Brain pericyte (primary cell): ENCODE measurements at regions not wholly inside any gene's neighbourhood (a gene's known extent, or its start where the extent isn't known, plus 50 kb on each side); places are given as distances from the start of the nearest gene placed in this dataset.

Experiments used
- DNase-seq: peaks from one replicate; pipeline ENCODE4 v3.0.0-alpha.2; 2012; ENCODE audit warnings: low read depth, low spot score

GRCh38 chr5:3948838-3949237, 353.2 kb downstream of the IRX1 start:
- DNase-seq: no peak

- no peak for DNase-seq
These were observed 358.6 kb downstream of the IRX1 start for GRCh38 chr5:3954199-3954598.

- no peak for DNase-seq
These were observed 359.0 kb downstream of the IRX1 start for GRCh38 chr5:3954633-3955032.

- DNase-seq: no peak
These were observed 362.0 kb downstream of the IRX1 start for GRCh38 chr5:3957658-3958057.

- DNase-seq: no peak
These were observed 362.8 kb downstream of the IRX1 start for GRCh38 chr5:3958389-3958788.

- no peak for DNase-seq
These were observed 366.5 kb downstream of the IRX1 start for GRCh38 chr5:3962113-3962512.

GRCh38 chr5:3963652-3964051, 368.0 kb downstream of the IRX1 start:
- no peak for DNase-seq

GRCh38 chr5:3980156-3980555, 384.5 kb downstream of the IRX1 start:
- no peak for DNase-seq

GRCh38 chr5:3987867-3988266, 392.2 kb downstream of the IRX1 start:
- DNase-seq: no peak

- DNase-seq: no peak
These were observed 398.3 kb downstream of the IRX1 start for GRCh38 chr5:3993856-3994473.

- DNase-seq: no peak
These were observed 399.0 kb downstream of the IRX1 start for GRCh38 chr5:3994628-3995027.

GRCh38 chr5:3995954-3996619, 400.5 kb downstream of the IRX1 start:
- DNase-seq: no peak

- no peak for DNase-seq
These were observed 401.2 kb downstream of the IRX1 start for GRCh38 chr5:3996707-3997336.

- DNase-seq: no peak
These were observed 402.0 kb downstream of the IRX1 start for GRCh38 chr5:3997670-3998069.

GRCh38 chr5:3999929-4000328, 404.3 kb downstream of the IRX1 start:
- DNase-seq: no peak

GRCh38 chr5:4001004-4001403, 405.4 kb downstream of the IRX1 start:
- DNase-seq: no peak

- no peak for DNase-seq
These were observed 406.3 kb downstream of the IRX1 start for GRCh38 chr5:4001758-4002533.

- DNase-seq: no peak
These were observed 409.7 kb downstream of the IRX1 start for GRCh38 chr5:4005335-4005734.

- no peak for DNase-seq
These were observed 411.4 kb downstream of the IRX1 start for GRCh38 chr5:4007001-4007400.

- DNase-seq: no peak
These were observed 416.3 kb downstream of the IRX1 start for GRCh38 chr5:4011943-4012342.

GRCh38 chr5:4013106-4013898, 417.7 kb downstream of the IRX1 start:
- no peak for DNase-seq

GRCh38 chr5:4015709-4016108, 420.1 kb downstream of the IRX1 start:
- no peak for DNase-seq
